Trophoblast cell (in vitro differentiated cells and primary cell): ENCODE measurements at regions not wholly inside any gene's neighbourhood (a gene's known extent, or its start where the extent isn't known, plus 50 kb on each side); places are given as distances from the start of the nearest gene placed in this dataset.

Experiments used
- DNase-seq, 2 donors: peaks; one replicate each; pipeline ENCODE4 v3.0.0-alpha.2; 2016
- H2AFZ ChIP-seq: 2 replicates; pipeline ENCODE4 v1.6.1; 2013; ENCODE audit warnings: low read length, moderate library complexity, mild to moderate bottlenecking; ENCODE audit not compliant: insufficient read depth, poor library complexity
- H2AK5ac ChIP-seq: 2 replicates; pipeline ENCODE4 v1.6.1; 2013; ENCODE audit warnings: mild to moderate bottlenecking, low read length
- H2BK120ac ChIP-seq: 2 replicates; pipeline ENCODE4 v1.6.1; 2013; ENCODE audit warnings: low read length, mild to moderate bottlenecking, moderate library complexity; ENCODE audit not compliant: insufficient read depth, poor library complexity
- H2BK12ac ChIP-seq: 2 replicates; pipeline ENCODE4 v1.6.1; 2013; ENCODE audit warnings: mild to moderate bottlenecking, low read length, moderate library complexity
- H2BK5ac ChIP-seq: 2 replicates; pipeline ENCODE4 v1.6.1; 2013; ENCODE audit warnings: low read length, low read depth, moderate library complexity, mild to moderate bottlenecking; ENCODE audit not compliant: poor library complexity
- H3K14ac ChIP-seq: 2 replicates; pipeline ENCODE4 v1.6.1; 2013; ENCODE audit warnings: mild to moderate bottlenecking, low read length
- H3K18ac ChIP-seq: 2 replicates; pipeline ENCODE4 v1.6.1; 2013; ENCODE audit warnings: mild to moderate bottlenecking, low read length
- H3K23ac ChIP-seq: 2 replicates; pipeline ENCODE4 v1.6.1; 2013; ENCODE audit warnings: low read length
- H3K27ac ChIP-seq: 2 replicates; pipeline ENCODE4 v1.5.1; 2013; ENCODE audit warnings: low read depth, mild to moderate bottlenecking, inconsistent platforms, low read length, moderate library complexity
- H3K27me3 ChIP-seq: 2 replicates; pipeline ENCODE4 v1.6.1; 2013; ENCODE audit warnings: inconsistent platforms, mild to moderate bottlenecking, low read length, moderate library complexity; ENCODE audit not compliant: insufficient read depth
- H3K36me3 ChIP-seq, 2 experiments: 1 replicate in 1 of 2; 2 replicates in 1 of 2; pipeline ENCODE4 v1.6.1; 2013; ENCODE audit warnings: low read length in 2 of 2, mild to moderate bottlenecking in 2 of 2, moderate library complexity in 1 of 2; ENCODE audit not compliant: insufficient read depth in 2 of 2, control insufficient read depth in 1 of 2
- H3K4ac ChIP-seq: 2 replicates; pipeline ENCODE4 v1.6.1; 2013; ENCODE audit warnings: low read depth, mild to moderate bottlenecking, low read length, moderate library complexity
- H3K4me1 ChIP-seq, 2 experiments: 1 replicate in 1 of 2; 2 replicates in 1 of 2; pipeline ENCODE4 v1.6.1; 2013; ENCODE audit warnings: low read length in 2 of 2, mild to moderate bottlenecking in 2 of 2, moderate library complexity in 1 of 2; ENCODE audit not compliant: insufficient read depth in 2 of 2, control insufficient read depth in 1 of 2
- H3K4me2 ChIP-seq: 2 replicates; pipeline ENCODE4 v1.6.1; 2013; ENCODE audit warnings: inconsistent platforms, mild to moderate bottlenecking, low read length, moderate library complexity
- H3K4me3 ChIP-seq: 2 replicates; pipeline ENCODE4 v1.5.1; 2013; ENCODE audit warnings: mild to moderate bottlenecking, low read depth, low read length, inconsistent platforms
- H3K79me1 ChIP-seq: one replicate; pipeline ENCODE4 v1.6.1; 2013; ENCODE audit warnings: low read length
- H3K79me2 ChIP-seq: 2 replicates; pipeline ENCODE4 v1.6.1; 2013; ENCODE audit warnings: low read length, mild to moderate bottlenecking; ENCODE audit not compliant: control insufficient read depth, insufficient read depth, poor library complexity
- H3K9ac ChIP-seq: 2 replicates; pipeline ENCODE4 v1.6.1; 2013; ENCODE audit warnings: mild to moderate bottlenecking, low read length
- H3K9me3 ChIP-seq: 2 replicates; pipeline ENCODE4 v1.6.1; 2013; ENCODE audit warnings: low read depth, mild to moderate bottlenecking, control low read depth, inconsistent platforms, low read length; ENCODE audit not compliant: insufficient read depth
- H4K12ac ChIP-seq: 2 replicates; pipeline ENCODE4 v1.6.1; 2013; ENCODE audit warnings: low read depth, mild to moderate bottlenecking, low read length, moderate library complexity
- H4K8ac ChIP-seq: 2 replicates; pipeline ENCODE4 v1.6.1; 2013; ENCODE audit warnings: low read depth, mild to moderate bottlenecking, low read length, moderate library complexity
- H4K91ac ChIP-seq: one replicate; pipeline ENCODE4 v1.6.1; 2013; ENCODE audit warnings: low read depth, mild to moderate bottlenecking, low read length, moderate library complexity
- WGBS: extraction: QIAGEN DNeasy Blood & Tissue Kit; methylation state at CpG from one replicate; pipeline ENCODE4 v1.1.7; 2013; ENCODE audit warnings: missing lambda C conversion rate; ENCODE audit not compliant: insufficient read length, insufficient coverage; ENCODE audit errors: extremely low coverage; 5-methylcytosine and 5-hydroxymethylcytosine counted together

DNA sequence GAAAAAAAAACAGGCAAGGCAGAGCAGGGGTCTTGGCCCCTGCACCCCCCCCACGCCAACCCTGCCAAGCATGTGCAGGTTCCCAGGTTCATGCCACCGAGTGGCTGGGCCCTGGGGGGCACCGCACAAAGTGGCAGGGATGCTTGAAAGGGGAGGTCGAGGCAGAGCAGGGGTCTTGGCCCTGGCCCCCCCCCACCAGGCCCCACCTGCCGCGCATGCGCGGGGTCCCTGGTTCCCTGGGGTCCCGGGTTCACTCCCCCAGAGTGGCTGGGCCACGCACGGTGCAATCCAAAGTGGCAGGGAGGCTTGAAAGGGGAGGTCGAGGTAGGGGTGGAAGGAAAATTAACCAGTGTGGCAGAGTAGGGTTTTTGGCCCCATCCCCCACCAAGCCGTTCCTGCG is 312.2 kb downstream of the ALG10 start:
- H3K9ac ChIP-seq, result no peak overlapping the region
- no peak overlapping the region for H3K4ac ChIP-seq
- no peak overlapping the region for H3K23ac ChIP-seq
- H3K36me3 ChIP-seq, result no peaks in the 10 kb centered on the region
- no peak overlapping the region for H3K18ac ChIP-seq
- H3K79me2 ChIP-seq, result no peaks in the 10 kb centered on the region
- no peak overlapping the region for H2BK120ac ChIP-seq
- no peak overlapping the region for H2BK12ac ChIP-seq
- no peak overlapping the region for H4K12ac ChIP-seq
- H2AK5ac ChIP-seq, result no peak overlapping the region
- H3K14ac ChIP-seq, result no peak overlapping the region
- no peaks in the 10 kb centered on the region for H3K27me3 ChIP-seq
- no peak overlapping the region for H2BK5ac ChIP-seq
- no peak overlapping the region for H4K8ac ChIP-seq
- H3K79me1 ChIP-seq, result no peaks in the 10 kb centered on the region
- no peak overlapping the region for H2AFZ ChIP-seq
- no CpG with 5 or more reads among the region's 14 CpGs for WGBS
- no peaks in the 10 kb centered on the region for H3K4me1 ChIP-seq
- DNase-seq, result no peak
- no peak overlapping the region for H3K4me3 ChIP-seq
- no peak overlapping the region for H3K27ac ChIP-seq
- peaks cover 98% of the 10 kb centered on the region for H3K9me3 ChIP-seq
- H4K91ac ChIP-seq, result no peak overlapping the region
- H3K4me2 ChIP-seq, result no peak overlapping the region

DNA sequence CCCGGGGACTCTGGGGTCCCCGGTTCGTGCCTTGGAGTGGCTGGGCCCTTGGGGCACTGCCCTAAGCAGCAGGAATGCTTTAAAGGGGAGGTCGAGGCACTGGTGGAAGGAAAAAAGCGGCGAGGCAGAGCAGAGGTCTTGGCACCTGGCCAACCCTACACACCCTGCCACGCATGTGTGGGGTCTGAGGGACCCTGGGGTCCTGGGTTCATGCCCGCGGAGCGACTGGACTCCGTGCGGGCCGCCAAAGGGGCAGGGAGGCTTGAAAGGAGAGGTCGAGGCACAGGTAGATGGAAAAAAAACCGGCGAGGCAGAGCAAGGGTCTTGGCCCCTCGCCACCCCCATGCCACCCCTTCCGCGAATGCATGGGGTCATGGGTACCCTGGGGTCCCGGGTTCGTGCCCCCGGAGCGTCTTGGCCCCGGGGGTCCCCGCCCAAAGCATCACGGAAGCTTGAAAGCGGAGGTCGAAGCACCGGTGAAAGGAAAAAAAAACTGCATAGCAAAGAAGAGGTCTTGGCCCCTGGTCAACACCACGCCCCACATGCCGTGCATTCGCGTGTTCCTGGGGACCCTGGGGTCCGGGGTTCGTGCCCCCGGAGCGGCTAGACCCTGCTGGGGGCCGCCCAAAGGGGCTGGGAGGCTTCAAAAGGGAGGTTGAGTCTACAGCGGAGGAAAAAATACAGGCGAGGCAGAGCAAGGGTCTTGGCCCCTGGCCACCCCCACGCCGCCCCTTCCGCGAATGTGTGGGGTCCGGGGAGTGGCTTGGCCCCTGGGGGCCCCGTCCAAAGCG is 312.9 kb downstream of the ALG10 start:
- Histone ChIP-seq H3K27ac (no peak overlapping the region), H3K23ac (no peak overlapping the region), H2BK12ac (no peak overlapping the region), H3K18ac (no peak overlapping the region), H2AFZ (no peak overlapping the region), H2BK5ac (no peak overlapping the region), H3K14ac (no peak overlapping the region), H4K91ac (no peak overlapping the region), H4K12ac (no peak overlapping the region), H2AK5ac (no peak overlapping the region), H3K36me3 (no peaks in the 10 kb centered on the region), H3K4ac (no peak overlapping the region), H3K79me2 (no peaks in the 10 kb centered on the region), H4K8ac (no peak overlapping the region), H3K9ac (no peak overlapping the region), H2BK120ac (no peak overlapping the region), H3K9me3 (peaks cover 98% of the 10 kb centered on the region), H3K27me3 (no peaks in the 10 kb centered on the region), H3K4me1 (no peaks in the 10 kb centered on the region), H3K79me1 (no peaks in the 10 kb centered on the region), H3K4me2 (no peak overlapping the region), H3K4me3 (no peak overlapping the region)
- no peak for DNase-seq
- no CpG with 5 or more reads among the region's 47 CpGs for WGBS

DNA sequence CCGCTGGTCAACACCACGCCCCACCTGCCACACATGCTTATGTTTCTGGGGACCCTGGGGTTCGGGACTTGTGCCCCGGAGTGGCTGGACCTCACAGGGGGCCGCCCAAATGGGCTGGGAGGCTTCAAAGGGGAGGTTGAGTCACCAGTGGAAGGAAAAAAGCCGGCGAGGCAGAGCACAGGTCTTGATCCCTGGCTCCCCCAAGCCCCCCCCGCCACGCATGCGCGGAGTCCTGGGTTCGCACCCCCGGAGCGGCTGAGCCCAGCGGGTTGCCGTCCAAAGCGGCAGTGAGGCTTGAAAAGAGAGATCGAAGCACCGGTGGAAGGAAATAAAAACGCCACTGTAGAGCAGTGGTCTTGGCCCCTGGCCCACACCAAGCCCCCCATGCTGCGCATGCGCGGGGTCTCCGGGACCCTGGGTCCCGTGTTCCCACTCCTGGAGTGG is 313.5 kb downstream of the ALG10 start:
- no peaks in the 10 kb centered on the region for H3K36me3 ChIP-seq
- no peak overlapping the region for H3K23ac ChIP-seq
- no peaks in the 10 kb centered on the region for H3K27me3 ChIP-seq
- H3K79me2 ChIP-seq, result no peaks in the 10 kb centered on the region
- no peaks in the 10 kb centered on the region for H3K4me1 ChIP-seq
- no peak overlapping the region for H3K9ac ChIP-seq
- H3K4me2 ChIP-seq, result no peak overlapping the region
- H4K91ac ChIP-seq, result no peak overlapping the region
- H4K12ac ChIP-seq, result no peak overlapping the region
- no peak for DNase-seq
- H3K4me3 ChIP-seq, result no peak overlapping the region
- H3K79me1 ChIP-seq, result no peaks in the 10 kb centered on the region
- H3K14ac ChIP-seq, result no peak overlapping the region
- H3K9me3 ChIP-seq, result peaks cover 98% of the 10 kb centered on the region
- H2BK5ac ChIP-seq, result no peak overlapping the region
- no peak overlapping the region for H3K27ac ChIP-seq
- no peak overlapping the region for H2AK5ac ChIP-seq
- H2AFZ ChIP-seq, result no peak overlapping the region
- no peak overlapping the region for H3K18ac ChIP-seq
- H4K8ac ChIP-seq, result no peak overlapping the region
- H3K4ac ChIP-seq, result no peak overlapping the region
- no peak overlapping the region for H2BK12ac ChIP-seq
- no CpG with 5 or more reads among the region's 25 CpGs for WGBS
- H2BK120ac ChIP-seq, result no peak overlapping the region

DNA sequence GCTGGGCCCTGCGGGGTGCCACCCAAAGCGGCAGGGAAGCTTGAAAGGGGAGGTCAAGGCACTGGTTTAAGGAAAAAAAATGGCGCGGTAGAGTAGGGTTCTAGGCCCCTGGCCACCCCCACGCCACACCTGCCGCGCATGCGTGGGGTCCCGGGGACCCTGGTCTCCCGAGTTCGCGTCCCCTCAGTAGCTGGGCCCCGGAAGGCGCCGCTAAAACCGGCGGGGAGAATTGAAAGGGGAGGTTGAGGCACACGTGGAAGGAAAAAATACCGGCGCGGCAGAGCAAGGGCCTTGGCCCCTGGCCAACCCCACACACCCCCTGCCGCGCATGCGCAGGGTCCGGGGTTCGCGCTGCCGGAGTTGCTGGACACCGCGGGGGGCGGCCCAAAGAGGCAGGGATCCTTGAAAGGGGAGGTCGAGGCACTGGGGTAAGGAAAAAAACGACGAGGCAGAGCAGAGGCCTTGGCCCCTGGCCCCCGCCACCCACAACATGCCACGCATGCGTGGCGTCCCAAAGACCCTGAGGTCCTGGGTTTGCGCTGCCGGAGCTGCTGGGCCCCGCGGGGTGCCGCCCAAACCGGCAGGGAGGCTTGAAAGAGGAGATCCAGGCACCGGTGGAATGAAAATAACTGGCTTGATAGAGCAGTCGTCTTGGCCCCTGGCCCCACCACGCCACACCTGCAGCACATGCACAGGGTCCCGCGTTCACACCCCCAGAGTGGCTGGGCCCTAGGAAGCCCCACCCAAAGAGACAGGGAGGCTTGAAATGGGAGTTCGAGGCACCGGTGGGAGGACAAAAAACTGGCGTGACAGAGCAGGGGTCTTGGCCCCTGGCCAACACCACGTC is 314.5 kb downstream of the ALG10 start:
- no peak overlapping the region for H3K4ac ChIP-seq
- H3K9me3 ChIP-seq, result peaks cover 98% of the 10 kb centered on the region
- H3K27ac ChIP-seq, result no peak overlapping the region
- H2AFZ ChIP-seq, result no peak overlapping the region
- no peak overlapping the region for H3K4me2 ChIP-seq
- H3K23ac ChIP-seq, result no peak overlapping the region
- no peaks in the 10 kb centered on the region for H3K27me3 ChIP-seq
- H4K8ac ChIP-seq, result no peak overlapping the region
- no peak overlapping the region for H3K18ac ChIP-seq
- H3K14ac ChIP-seq, result no peak overlapping the region
- no peaks in the 10 kb centered on the region for H3K4me1 ChIP-seq
- H3K9ac ChIP-seq, result no peak overlapping the region
- no peak overlapping the region for H2BK12ac ChIP-seq
- no CpG with 5 or more reads among the region's 53 CpGs for WGBS
- H2BK5ac ChIP-seq, result no peak overlapping the region
- no peak for DNase-seq
- H3K4me3 ChIP-seq, result no peak overlapping the region
- H3K79me2 ChIP-seq, result no peaks in the 10 kb centered on the region
- H4K91ac ChIP-seq, result no peak overlapping the region
- H2AK5ac ChIP-seq, result no peak overlapping the region
- no peak overlapping the region for H4K12ac ChIP-seq
- H2BK120ac ChIP-seq, result no peak overlapping the region
- no peaks in the 10 kb centered on the region for H3K36me3 ChIP-seq
- no peaks in the 10 kb centered on the region for H3K79me1 ChIP-seq
